K562 (cell line): ENCODE measurements at regions not wholly inside any gene's neighbourhood (a gene's known extent, or its start where the extent isn't known, plus 50 kb on each side); places are given as distances from the start of the nearest gene placed in this dataset.

Source experiments
- ATAC-seq: fragments of 200-7000 bp; cut with Tn5 transposase; 3 replicates; pipeline ENCODE4 v1.9.1; 2020; ENCODE audit warnings: moderate library complexity
- BruUV-seq: library from RNA; stranded (reverse); fragments of 400-500 nt; replicated peaks from 2 replicates; lab custom pipeline; 2021; lab: Mats Ljungman, UMichigan
- CTCF ChIA-PET: fragments of 300-600 bp; formaldehyde crosslinking; extraction: SDS; loops from one replicate; lab custom pipeline; 2021; ENCODE audit warnings: low intra/inter-chr PET ratio; lab: Yijun Ruan, JAX
- POLR2A ChIA-PET: fragments of 300-600, 350-650 bp; sonication (Branson Sonifier 250); formaldehyde crosslinking; extraction: SDS; loops from one replicate; lab custom pipeline; 2021; ENCODE audit warnings: antibody characterized with exemption, inconsistent platforms; lab: Yijun Ruan, JAX
- DNase-seq, 4 experiments: peaks; one replicate each; pipeline versions ENCODE4 v3.0.0 to v3.0.0-alpha.2; 2011 to 2018; ENCODE audit warnings: low spot score in 3 of 4, mixed read lengths in 3 of 4; ENCODE audit errors: extremely low read depth in 1 of 4
- FAIRE-seq: peaks from 2 replicates; lab custom pipeline; 2011; peaks lifted over from hg19 to GRCh38; lab: Jason Lieb, UNC
- H2AFZ ChIP-seq: 2 replicates; pipeline ENCODE4 v1.6.0; 2011; ENCODE audit warnings: low read depth, low read length, control low read depth, inconsistent platforms
- H3K27ac ChIP-seq: fragments of 200-600 bp; 3 replicates; pipeline ENCODE4 v1.8.0; 2011; ENCODE audit warnings: low read depth, mild to moderate bottlenecking, control low read depth, inconsistent platforms, low read length, moderate library complexity, mixed read lengths; ENCODE audit errors: extremely low read depth
- H3K27me3 ChIP-seq, 2 experiments: fragments of 300-600 bp in 1 of 2; 2 replicates in 1 of 2; 3 replicates in 1 of 2; pipeline versions ENCODE4 v1.6.0 to v1.8.0; 2011; ENCODE audit warnings: inconsistent platforms in 2 of 2, low read length in 2 of 2, mild to moderate bottlenecking in 1 of 2, mixed read lengths in 1 of 2, moderate library complexity in 1 of 2; ENCODE audit not compliant: control insufficient read depth in 2 of 2, insufficient read depth in 2 of 2
- H3K36me3 ChIP-seq: fragments of 300-600 bp; 3 replicates; pipeline ENCODE4 v1.8.0; 2011; ENCODE audit warnings: mild to moderate bottlenecking, low read length, inconsistent platforms; ENCODE audit not compliant: control insufficient read depth, insufficient read depth
- H3K4me1 ChIP-seq, 2 experiments: fragments of 200-600 bp in 1 of 2; replicated peaks in 1 of 2; 2 replicates in 1 of 2; 3 replicates in 1 of 2; pipeline versions ENCODE4 v1.5.1 to v1.8.0; 2011; ENCODE audit warnings: inconsistent platforms in 2 of 2, low read length in 2 of 2, mild to moderate bottlenecking in 1 of 2, mixed read lengths in 1 of 2, moderate library complexity in 1 of 2; ENCODE audit not compliant: control insufficient read depth in 2 of 2, insufficient read depth in 2 of 2
- H3K4me2 ChIP-seq: 2 replicates; pipeline ENCODE4 v1.6.1; 2011; ENCODE audit warnings: low read length, control low read depth, inconsistent platforms, mixed read lengths; ENCODE audit not compliant: insufficient read depth
- H3K4me3 ChIP-seq: fragments of 200-600 bp; sonication (generic), shearing (Covaris generic); 2 replicates; pipeline ENCODE4 v1.5.1; 2016; ENCODE audit warnings: control low read depth, inconsistent platforms
- H3K79me2 ChIP-seq: fragments of 200-600 bp; 3 replicates; pipeline ENCODE4 v1.8.0; 2011; ENCODE audit warnings: low read length, inconsistent platforms; ENCODE audit not compliant: control insufficient read depth, insufficient read depth
- H3K9ac ChIP-seq, 2 experiments: 2 replicates each; pipeline versions ENCODE4 v1.6.0 to v1.6.1; 2011; ENCODE audit warnings: low read depth in 2 of 2, low read length in 2 of 2, control low read depth in 1 of 2, inconsistent platforms in 1 of 2, mild to moderate bottlenecking in 1 of 2, mixed read lengths in 1 of 2; ENCODE audit not compliant: insufficient read depth in 1 of 2
- H3K9me1 ChIP-seq: one replicate; pipeline ENCODE4 v1.6.0; 2011; ENCODE audit warnings: inconsistent platforms, mild to moderate bottlenecking, low read length, moderate library complexity; ENCODE audit not compliant: control insufficient read depth, insufficient read depth
- H3K9me3 ChIP-seq: replicated peaks from 2 replicates; pipeline ENCODE4 v1.5.1; 2011; ENCODE audit warnings: low read depth, low read length, inconsistent platforms; ENCODE audit not compliant: control insufficient read depth, insufficient read depth
- H4K20me1 ChIP-seq: replicated peaks from 2 replicates; pipeline ENCODE4 v1.6.1; 2011; ENCODE audit warnings: low read length, inconsistent platforms, mixed read lengths; ENCODE audit not compliant: control insufficient read depth, insufficient read depth
- ARNT ChIP-seq, 2 experiments: fragments of 450-650 bp; IDR thresholded peaks; 2 replicates each; pipeline ENCODE4 v1.6.1; 2016; ENCODE audit warnings: mild to moderate bottlenecking in 1 of 2
- C11orf30 ChIP-seq: fragments of 450-650 bp; IDR thresholded peaks from 2 replicates; pipeline ENCODE4 v1.6.1; 2016; ENCODE audit warnings: low read depth, mild to moderate bottlenecking
- ETV1 ChIP-seq: fragments of 450-650 bp; conservative IDR thresholded peaks from 2 replicates; pipeline ENCODE4 v1.6.1; 2016; ENCODE audit warnings: missing genetic modification characterization, control low read depth, low read depth, missing compliant biosample characterization
- KAT7 ChIP-seq: sonication (generic); formaldehyde crosslinking; IDR thresholded peaks from 2 replicates; pipeline ENCODE4 v1.8.0; 2022; ENCODE audit warnings: missing genetic modification reagents, mild to moderate bottlenecking, borderline replicate concordance
- KLF1 ChIP-seq: fragments of 450-650 bp; IDR thresholded peaks from 2 replicates; pipeline ENCODE4 v1.6.1; 2016; ENCODE audit warnings: missing genetic modification characterization, missing compliant biosample characterization
- PHF20 ChIP-seq: fragments of 450-650 bp; IDR thresholded peaks from 2 replicates; pipeline ENCODE4 v1.6.1; 2018; ENCODE audit not compliant: partially characterized antibody
- PPARD ChIP-seq: fragments of 250-450 bp; sonication (Bioruptor Pico); IDR thresholded peaks from 2 replicates; pipeline ENCODE4 v1.8.0; 2022; ENCODE audit warnings: inconsistent platforms, mild to moderate bottlenecking, moderate library complexity
- SAFB2 ChIP-seq: fragments of 200-400 bp; formaldehyde crosslinking; IDR thresholded peaks from 2 replicates; pipeline ENCODE4 v1.6.1; 2018; ENCODE audit warnings: borderline replicate concordance, low read length, low read depth, moderate library complexity; ENCODE audit not compliant: severe bottlenecking
- TRIM24 ChIP-seq, 2 experiments: fragments of 450-650 bp; IDR thresholded peaks; 2 replicates each; pipeline ENCODE4 v1.6.1; 2016
- ZNF146 ChIP-seq: IDR thresholded peaks from one replicate; pipeline ENCODE4 v1.6.1; 2018; ENCODE audit warnings: missing compliant biosample characterization; ENCODE audit not compliant: unreplicated experiment
- ZNF311 ChIP-seq: fragments of 250-450 bp; sonication (Bioruptor Pico); IDR thresholded peaks from 2 replicates; pipeline ENCODE4 v1.4.0; 2020; ENCODE audit warnings: mild to moderate bottlenecking, moderate library complexity
- ZNF655 ChIP-seq: fragments of 250-450 bp; sonication (Bioruptor Pico); IDR thresholded peaks from 2 replicates; pipeline ENCODE4 v1.5.0; 2021
- WGBS: fragments of 100-300 bp; shearing (Covaris generic); methylation state at CpG from one replicate; pipeline ENCODE4 v1.1.6; 2016; ENCODE audit warnings: low coverage, mixed read lengths; ENCODE audit not compliant: insufficient coverage; ENCODE audit errors: missing lambda C conversion rate; 5-methylcytosine and 5-hydroxymethylcytosine counted together
- in situ Hi-C: fragments of 300-500 bp; cut with MboI; formaldehyde crosslinking; loops from 4 replicates; pipeline ENCODE4 v1.15.0; 2018; ENCODE audit warnings: inconsistent platforms, mixed read lengths
- intact Hi-C: fragments of 100-400 bp; cut with micrococcal nuclease; formaldehyde crosslinking; loops from 2 replicates; pipeline ENCODE4 v1.14.2; 2022
- TF ChIP-seq, protein P1 (sequence below): fragments of 450-650 bp; formaldehyde crosslinking; IDR thresholded peaks from 2 replicates; pipeline ENCODE4 v1.4.0; 2020; ENCODE audit warnings: mild to moderate bottlenecking, moderate library complexity
- TF ChIP-seq, protein P2 (sequence below): sonication (generic); formaldehyde crosslinking; IDR thresholded peaks from 2 replicates; pipeline ENCODE4 v1.8.0; 2022; ENCODE audit warnings: mild to moderate bottlenecking, missing genetic modification reagents
- TF ChIP-seq, protein P3 (sequence below), 3 experiments: fragments of 200-800 bp in 1 of 3; fragments of 250-450 bp in 1 of 3; fragments of 450-650 bp in 1 of 3; sonication (Bioruptor Pico) in 1 of 3; sonication (Bioruptor generic) in 1 of 3; formaldehyde crosslinking in 1 of 3; IDR thresholded peaks; 2 replicates each; pipeline versions ENCODE4 v1.6.1 to v1.8.0; 2016 to 2022; ENCODE audit warnings: mild to moderate bottlenecking in 2 of 3, missing genetic modification characterization in 2 of 3, missing compliant biosample characterization in 1 of 3, moderate library complexity in 1 of 3

DNA sequence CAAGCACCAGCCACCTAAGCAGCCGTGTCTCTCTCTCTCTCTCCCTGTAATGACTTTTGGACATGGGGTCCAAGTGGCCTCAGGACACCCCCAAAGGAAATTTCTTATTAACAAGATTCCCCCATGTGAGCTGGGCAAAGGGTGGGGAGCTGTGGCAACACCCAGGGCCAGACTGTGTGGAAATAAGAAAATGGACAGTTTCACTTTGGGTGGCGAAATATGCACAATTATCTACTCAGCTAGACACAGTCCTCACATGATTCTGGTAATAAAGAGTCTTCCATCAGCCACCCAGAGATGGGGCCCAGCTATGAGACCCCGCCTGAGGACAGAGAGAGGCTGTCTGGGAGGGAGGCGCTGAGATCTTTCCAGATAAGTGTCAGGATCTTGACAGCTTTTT is 96.8 kb upstream of the TPM1 start:
- intact Hi-C loops (no loop called here), in situ Hi-C loops (no loop called here)
- H4K20me1 ChIP-seq, result peaks cover 3% of the 10 kb centered on the region; the same call in 1 of the 2 replicates
- no peaks in the 10 kb centered on the region for H3K79me2 ChIP-seq
- H3K27me3 ChIP-seq, result peaks cover 15 to 67% of the 10 kb centered on the region in 2 experiments; a peak in 4 of 5 replicates
- POLR2A ChIA-PET, result no interaction called here
- H3K27ac ChIP-seq, result no peak overlapping the region
- H3K9me1 ChIP-seq, result peaks cover under 1% of the 10 kb centered on the region
- no peaks in the 10 kb centered on the region for H3K9me3 ChIP-seq
- H3K9ac ChIP-seq, result no peak overlapping the region
- CTCF ChIA-PET, result no interaction called here
- H3K4me1 ChIP-seq, result no peaks in the 10 kb centered on the region
- no peaks in the 10 kb centered on the region for H3K36me3 ChIP-seq
- no peak overlapping the region for H3K4me2 ChIP-seq
- ATAC-seq (no peak), DNase-seq (no peak), FAIRE-seq (no peak)
- BruUV-seq, result no TSS peak
- WGBS, result 0% methylated on average over 3 of the region's 4 CpGs
- no peak overlapping the region for H2AFZ ChIP-seq
- no peak overlapping the region for H3K4me3 ChIP-seq
- TF ChIP-seq ZNF146 (no peak), ETV1 (no peak), ZNF311 (CRISPR knock-in tag) (no peak), ZNF655 (CRISPR knock-in tag) (no peak), C11orf30 (no peak), ARNT (IDR thresholded peaks at IDR 0.05) (no peak), PHF20 (no peak), KLF1 (tag) (no peak), TRIM24 (IDR thresholded peaks at IDR 0.05) (no peak), PPARD (CRISPR knock-in tag) (no peak), KAT7 (CRISPR knock-in tag) (no peak), SAFB2 (no peak)
- TF ChIP-seq, protein P1, sequence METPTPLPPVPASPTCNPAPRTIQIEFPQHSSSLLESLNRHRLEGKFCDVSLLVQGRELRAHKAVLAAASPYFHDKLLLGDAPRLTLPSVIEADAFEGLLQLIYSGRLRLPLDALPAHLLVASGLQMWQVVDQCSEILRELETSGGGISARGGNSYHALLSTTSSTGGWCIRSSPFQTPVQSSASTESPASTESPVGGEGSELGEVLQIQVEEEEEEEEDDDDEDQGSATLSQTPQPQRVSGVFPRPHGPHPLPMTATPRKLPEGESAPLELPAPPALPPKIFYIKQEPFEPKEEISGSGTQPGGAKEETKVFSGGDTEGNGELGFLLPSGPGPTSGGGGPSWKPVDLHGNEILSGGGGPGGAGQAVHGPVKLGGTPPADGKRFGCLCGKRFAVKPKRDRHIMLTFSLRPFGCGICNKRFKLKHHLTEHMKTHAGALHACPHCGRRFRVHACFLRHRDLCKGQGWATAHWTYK (CRISPR knock-in tag), result no peak
- TF ChIP-seq, protein P2, sequence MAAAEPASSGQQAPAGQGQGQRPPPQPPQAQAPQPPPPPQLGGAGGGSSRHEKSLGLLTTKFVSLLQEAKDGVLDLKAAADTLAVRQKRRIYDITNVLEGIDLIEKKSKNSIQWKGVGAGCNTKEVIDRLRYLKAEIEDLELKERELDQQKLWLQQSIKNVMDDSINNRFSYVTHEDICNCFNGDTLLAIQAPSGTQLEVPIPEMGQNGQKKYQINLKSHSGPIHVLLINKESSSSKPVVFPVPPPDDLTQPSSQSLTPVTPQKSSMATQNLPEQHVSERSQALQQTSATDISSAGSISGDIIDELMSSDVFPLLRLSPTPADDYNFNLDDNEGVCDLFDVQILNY, result no peak
- TF ChIP-seq, protein P3, sequence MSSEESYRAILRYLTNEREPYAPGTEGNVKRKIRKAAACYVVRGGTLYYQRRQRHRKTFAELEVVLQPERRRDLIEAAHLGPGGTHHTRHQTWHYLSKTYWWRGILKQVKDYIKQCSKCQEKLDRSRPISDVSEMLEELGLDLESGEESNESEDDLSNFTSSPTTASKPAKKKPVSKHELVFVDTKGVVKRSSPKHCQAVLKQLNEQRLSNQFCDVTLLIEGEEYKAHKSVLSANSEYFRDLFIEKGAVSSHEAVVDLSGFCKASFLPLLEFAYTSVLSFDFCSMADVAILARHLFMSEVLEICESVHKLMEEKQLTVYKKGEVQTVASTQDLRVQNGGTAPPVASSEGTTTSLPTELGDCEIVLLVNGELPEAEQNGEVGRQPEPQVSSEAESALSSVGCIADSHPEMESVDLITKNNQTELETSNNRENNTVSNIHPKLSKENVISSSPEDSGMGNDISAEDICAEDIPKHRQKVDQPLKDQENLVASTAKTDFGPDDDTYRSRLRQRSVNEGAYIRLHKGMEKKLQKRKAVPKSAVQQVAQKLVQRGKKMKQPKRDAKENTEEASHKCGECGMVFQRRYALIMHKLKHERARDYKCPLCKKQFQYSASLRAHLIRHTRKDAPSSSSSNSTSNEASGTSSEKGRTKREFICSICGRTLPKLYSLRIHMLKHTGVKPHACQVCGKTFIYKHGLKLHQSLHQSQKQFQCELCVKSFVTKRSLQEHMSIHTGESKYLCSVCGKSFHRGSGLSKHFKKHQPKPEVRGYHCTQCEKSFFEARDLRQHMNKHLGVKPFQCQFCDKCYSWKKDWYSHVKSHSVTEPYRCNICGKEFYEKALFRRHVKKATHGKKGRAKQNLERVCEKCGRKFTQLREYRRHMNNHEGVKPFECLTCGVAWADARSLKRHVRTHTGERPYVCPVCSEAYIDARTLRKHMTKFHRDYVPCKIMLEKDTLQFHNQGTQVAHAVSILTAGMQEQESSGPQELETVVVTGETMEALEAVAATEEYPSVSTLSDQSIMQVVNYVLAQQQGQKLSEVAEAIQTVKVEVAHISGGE (CRISPR knock-in tag; IDR thresholded peaks at IDR 0.05), result no peak
